ENCODE measurements at regions not wholly inside any gene's neighbourhood (a gene's known extent, or its start where the extent isn't known, plus 50 kb on each side); places are given as distances from the start of the nearest gene placed in this dataset.
"Not testable (repeated sequence)": the region's sequence is repeated elsewhere in the genome, so short reads cannot be mapped to it uniquely, and the experiment has no call there.

GRCh38 chr11:101707477-101707876 is 123.7 kb upstream of the TRPC6 start:
- no peak for TF ChIP-seq CTCF (IDR thresholded peaks at IDR 0.05)
- H3K27me3 ChIP-seq: no peaks in the 10 kb centered on the region
- intact Hi-C loops (cut with DNase I): no loop called here
- no peak for ATAC-seq
- H3K27ac ChIP-seq: no peak overlapping the region
- DNase-seq: no peak
- no peaks in the 10 kb centered on the region for H3K36me3 ChIP-seq
- H3K4me1 ChIP-seq: no peaks in the 10 kb centered on the region
- no peak overlapping the region for H3K4me3 ChIP-seq
- no peaks in the 10 kb centered on the region for H3K9me3 ChIP-seq

GRCh38 chr11:101706541-101706940 is 122.7 kb upstream of the TRPC6 start:
- DNase-seq (no peak), ATAC-seq (no peak)
- Histone ChIP-seq H3K4me3 (no peak overlapping the region), H3K9me3 (no peaks in the 10 kb centered on the region), H3K27ac (no peak overlapping the region), H3K4me1 (no peaks in the 10 kb centered on the region), H3K27me3 (no peaks in the 10 kb centered on the region), H3K36me3 (no peaks in the 10 kb centered on the region)
- intact Hi-C loops (cut with DNase I): no loop called here
- no peak for TF ChIP-seq CTCF (IDR thresholded peaks at IDR 0.05)

- H3K27ac ChIP-seq: no peak overlapping the region
- no peaks in the 10 kb centered on the region for H3K27me3 ChIP-seq
- H3K9me3 ChIP-seq: no peaks in the 10 kb centered on the region
- no peak overlapping the region for H3K4me3 ChIP-seq
- ATAC-seq (no peak), DNase-seq (no peak)
- H3K4me1 ChIP-seq: no peaks in the 10 kb centered on the region
- TF ChIP-seq CTCF (IDR thresholded peaks at IDR 0.05): no peak
- intact Hi-C loops (cut with DNase I): no loop called here
- no peaks in the 10 kb centered on the region for H3K36me3 ChIP-seq
Measured at GRCh38 chr11:101705972-101706371, 122.2 kb upstream of the TRPC6 start.

- intact Hi-C loops (cut with DNase I); H3K4me3 ChIP-seq; H3K27ac ChIP-seq; H3K27me3 ChIP-seq; H3K36me3 ChIP-seq; H3K4me1 ChIP-seq; ATAC-seq; H3K9me3 ChIP-seq; DNase-seq: not testable (repeated sequence)
Measured at GRCh38 chr11:101694869-101695268, 111.1 kb upstream of the TRPC6 start.

GRCh38 chr11:101692980-101693379 is 109.2 kb upstream of the TRPC6 start:
- no peaks in the 10 kb centered on the region for H3K9me3 ChIP-seq
- ATAC-seq (no peak), DNase-seq (no peak)
- no peaks in the 10 kb centered on the region for H3K36me3 ChIP-seq
- TF ChIP-seq CTCF (IDR thresholded peaks at IDR 0.05): no peak
- no peak overlapping the region for H3K27ac ChIP-seq
- no peaks in the 10 kb centered on the region for H3K27me3 ChIP-seq
- intact Hi-C loops (cut with DNase I): no loop called here
- H3K4me3 ChIP-seq: no peak overlapping the region
- H3K4me1 ChIP-seq: no peaks in the 10 kb centered on the region

- H3K36me3 ChIP-seq: no peaks in the 10 kb centered on the region
- no peaks in the 10 kb centered on the region for H3K27me3 ChIP-seq
- no peak overlapping the region for H3K4me3 ChIP-seq
- DNase-seq (no peak), ATAC-seq (no peak)
- H3K4me1 ChIP-seq: no peaks in the 10 kb centered on the region
- no peaks in the 10 kb centered on the region for H3K9me3 ChIP-seq
- TF ChIP-seq CTCF (IDR thresholded peaks at IDR 0.05): no peak
- H3K27ac ChIP-seq: no peak overlapping the region
- intact Hi-C loops (cut with DNase I): no loop called here
Measured at GRCh38 chr11:101686514-101686913, 102.7 kb upstream of the TRPC6 start.
